A673 (cell line): ENCODE measurements at regions not wholly inside any gene's neighbourhood (a gene's known extent, or its start where the extent isn't known, plus 50 kb on each side); places are given as distances from the start of the nearest gene placed in this dataset.

Experiments
- BruUV-seq: library from RNA; stranded (reverse); fragments of 400-500 nt; replicated peaks from 2 replicates; lab custom pipeline; 2021; lab: Mats Ljungman, UMichigan
- CTCF ChIA-PET: fragments of 300-600 bp; sonication (Branson Sonifier 250); formaldehyde crosslinking; loops from one replicate; lab custom pipeline; 2022; ENCODE audit warnings: antibody characterized with exemption; lab: Charles Lee
- POLR2A ChIA-PET: fragments of 300-600 bp; sonication (Branson Sonifier 250); formaldehyde crosslinking; loops from one replicate; lab custom pipeline; 2022; ENCODE audit warnings: antibody characterized with exemption; ENCODE audit not compliant: low non-redundant PET; lab: Charles Lee
- DNase-seq: peaks from one replicate; pipeline ENCODE4 v3.0.0-alpha.2; 2015; ENCODE audit warnings: low spot score
- H3K27ac ChIP-seq: fragments of 200-600 bp; sonication (generic); 2 replicates; pipeline ENCODE4 v1.5.1; 2016; ENCODE audit warnings: mixed run types, low read depth, mild to moderate bottlenecking, mixed read lengths, antibody characterized with exemption, low read length; ENCODE audit not compliant: poor library complexity, severe bottlenecking
- H3K27me3 ChIP-seq: fragments of 200-600 bp; sonication (generic); replicated peaks from 2 replicates; pipeline ENCODE4 v1.6.1; 2017; ENCODE audit warnings: mixed run types, low read depth, mild to moderate bottlenecking, mixed read lengths, antibody characterized with exemption, low read length; ENCODE audit not compliant: insufficient read depth, poor library complexity
- H3K36me3 ChIP-seq: fragments of 200-600 bp; sonication (generic); 2 replicates; pipeline ENCODE4 v1.6.1; 2016; ENCODE audit warnings: mixed run types, mild to moderate bottlenecking, mixed read lengths, antibody characterized with exemption, low read length; ENCODE audit not compliant: insufficient read depth, poor library complexity, severe bottlenecking
- H3K4me1 ChIP-seq: fragments of 200-600 bp; sonication (generic); 2 replicates; pipeline ENCODE4 v1.6.1; 2017; ENCODE audit warnings: mixed run types, mild to moderate bottlenecking, mixed read lengths, antibody characterized with exemption, low read length; ENCODE audit not compliant: insufficient read depth, poor library complexity, severe bottlenecking
- H3K4me3 ChIP-seq: fragments of 200-600 bp; sonication (generic); 2 replicates; pipeline ENCODE4 v1.5.1; 2016; ENCODE audit warnings: low read depth, mixed run types, mild to moderate bottlenecking, mixed read lengths, low read length; ENCODE audit not compliant: poor library complexity, severe bottlenecking
- H3K9me3 ChIP-seq: fragments of 200-600 bp; sonication (generic); 2 replicates; pipeline ENCODE4 v1.6.1; 2016; ENCODE audit warnings: mixed run types, low read depth, mild to moderate bottlenecking, mixed read lengths, antibody characterized with exemption, low read length; ENCODE audit not compliant: poor library complexity, severe bottlenecking
- CTCF ChIP-seq: fragments of 300-800, 200-600 bp; sonication (generic); conservative IDR thresholded peaks from 2 replicates; pipeline ENCODE4 v1.5.1; 2017; ENCODE audit warnings: low read depth, mild to moderate bottlenecking, antibody characterized with exemption, low read length, moderate library complexity, mixed read lengths
- EZH2 ChIP-seq: fragments of 200-600 bp; sonication (generic); IDR thresholded peaks from 2 replicates; pipeline ENCODE4 v1.6.1; 2017; ENCODE audit warnings: borderline replicate concordance, low read depth, mild to moderate bottlenecking, mixed read lengths, antibody characterized with exemption, low read length; ENCODE audit not compliant: poor library complexity, severe bottlenecking
- intact Hi-C: fragments of 100-400 bp; cut with micrococcal nuclease; formaldehyde crosslinking; loops from one replicate; pipeline ENCODE4 v1.10.0; 2022; ENCODE audit not compliant: unreplicated experiment

GRCh38 chr4:57442241-57442640 is 332.1 kb upstream of the IGFBP7 start:
- intact Hi-C loops = no loop called here
- BruUV-seq = no TSS peak
- POLR2A ChIA-PET = no interaction called here

GRCh38 chr4:57437649-57438048 is 327.5 kb upstream of the IGFBP7 start:
- Histone ChIP-seq H3K36me3 (no peaks in the 10 kb centered on the region), H3K4me3 (no peak overlapping the region), H3K9me3 (no peaks in the 10 kb centered on the region), H3K27me3 (no peaks in the 10 kb centered on the region), H3K4me1 (no peaks in the 10 kb centered on the region), H3K27ac (no peak overlapping the region)
- POLR2A ChIA-PET = no interaction called here
- no peak for DNase-seq
- CTCF ChIA-PET = no interaction called here
- TF ChIP-seq EZH2 (no peak), CTCF (no peak)
- BruUV-seq = no TSS peak
- intact Hi-C loops = no loop called here

More at GRCh38 chr4:57442241-57442640, 332.1 kb upstream of the IGFBP7 start:
- Histone ChIP-seq H3K36me3 (no peaks in the 10 kb centered on the region), H3K27ac (no peak overlapping the region), H3K27me3 (no peaks in the 10 kb centered on the region), H3K4me3 (no peak overlapping the region), H3K9me3 (no peaks in the 10 kb centered on the region), H3K4me1 (no peaks in the 10 kb centered on the region)
- DNase-seq = no peak
- CTCF ChIA-PET = no interaction called here
- TF ChIP-seq CTCF (no peak), EZH2 (no peak)

- Histone ChIP-seq H3K4me1 (no peaks in the 10 kb centered on the region), H3K4me3 (no peak overlapping the region), H3K27ac (no peak overlapping the region), H3K9me3 (no peaks in the 10 kb centered on the region), H3K36me3 (no peaks in the 10 kb centered on the region), H3K27me3 (no peaks in the 10 kb centered on the region)
- TF ChIP-seq EZH2 (no peak), CTCF (no peak)
- no peak for DNase-seq
- CTCF ChIA-PET = no interaction called here
- POLR2A ChIA-PET = no interaction called here
- no TSS peak for BruUV-seq
- intact Hi-C loops = no loop called here
Measured at GRCh38 chr4:57435300-57435699, 325.1 kb upstream of the IGFBP7 start.
